ENCODE measurements at regions not wholly inside any gene's neighbourhood (a gene's known extent, or its start where the extent isn't known, plus 50 kb on each side); places are given as distances from the start of the nearest gene placed in this dataset.

DNA sequence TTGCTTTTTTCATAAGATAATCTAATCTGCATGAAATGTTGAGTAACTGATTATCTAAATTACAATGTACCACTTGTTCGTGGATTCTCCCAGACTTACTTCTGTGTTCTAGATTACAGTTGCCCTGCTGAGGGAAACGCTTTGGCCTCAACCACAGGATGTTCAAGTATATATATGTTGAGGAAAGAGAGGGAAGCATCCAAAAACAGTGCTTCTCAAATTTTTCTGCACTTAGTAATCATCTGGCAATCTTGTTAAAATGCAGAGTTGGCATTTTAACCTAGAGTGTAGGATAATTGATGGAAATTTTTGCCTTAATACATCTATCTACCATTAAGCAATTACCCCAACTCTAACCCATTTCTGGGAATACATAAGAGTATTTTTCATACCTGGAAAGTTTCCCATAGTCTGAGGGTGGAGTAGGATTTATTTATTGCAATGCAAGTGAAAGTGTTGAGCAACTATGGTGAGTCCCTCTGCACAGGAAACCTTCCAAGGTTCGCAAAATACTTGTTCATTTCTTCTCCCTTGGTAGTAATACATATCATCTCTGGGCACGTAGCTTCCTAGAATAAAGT is 59.6 kb upstream of the C1GALT1 start (continued):
- TF ChIP-seq ZNF121 (tag by site-specific recombination; IDR thresholded peaks at IDR 0.05) (no peak), ZNF404 (tag by site-specific recombination; IDR thresholded peaks at IDR 0.05) (no peak), ZNF202 (tag by site-specific recombination; IDR thresholded peaks at IDR 0.05; ENCODE audit: borderline replicate concordance) (no peak), BCL11A (tag by site-specific recombination; IDR thresholded peaks at IDR 0.05; ENCODE audit: low read depth) (no peak), SETDB1 (IDR thresholded peaks at IDR 0.05; ENCODE audit: insufficient read length, low read length) (no peak)
- TF ChIP-seq, protein P1, sequence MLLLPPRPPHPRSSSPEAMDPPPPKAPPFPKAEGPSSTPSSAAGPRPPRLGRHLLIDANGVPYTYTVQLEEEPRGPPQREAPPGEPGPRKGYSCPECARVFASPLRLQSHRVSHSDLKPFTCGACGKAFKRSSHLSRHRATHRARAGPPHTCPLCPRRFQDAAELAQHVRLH (tag by site-specific recombination; IDR thresholded peaks at IDR 0.05): no peak

DNA sequence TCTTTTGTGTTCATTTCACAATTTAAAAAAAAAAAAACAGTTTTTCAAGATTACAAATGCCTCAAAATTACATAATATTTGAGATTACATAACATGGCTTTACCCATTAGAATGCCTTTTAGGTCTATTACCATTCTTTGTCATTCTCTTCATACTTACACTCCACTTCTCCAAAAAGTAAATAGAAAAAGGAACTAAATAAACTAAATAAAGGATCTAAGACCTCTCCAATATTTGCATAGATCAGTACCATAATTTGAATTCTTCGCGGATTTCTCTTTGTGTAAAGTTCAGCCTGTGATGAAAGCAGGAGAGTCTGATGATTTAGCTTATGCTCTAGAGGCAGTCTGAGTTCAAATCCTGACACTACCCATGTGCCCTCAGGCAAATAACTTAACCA is 56.4 kb upstream of the C1GALT1 start:
- ChIA-PET CTCF (no interaction called here), POLR2A (no interaction called here)
- Histone ChIP-seq H3K4me3 (ENCODE audit: low read depth, low read length) (no peak overlapping the region), H3K9me3 (ENCODE audit: control insufficient read depth, insufficient read depth, low read depth, low read length) (no peaks in the 10 kb centered on the region), H3K36me3 (ENCODE audit: control insufficient read depth in 2 of 2, insufficient read depth in 1 of 2, low read length in 2 of 2) (no peaks in the 10 kb centered on the region), H3K4me1 (ENCODE audit: control insufficient read depth, insufficient read depth, low read length) (no peaks in the 10 kb centered on the region), H3K27ac (ENCODE audit: extremely low read depth, low read depth, low read length) (no peak overlapping the region)
- TF ChIP-seq ZNF433 (tag by site-specific recombination; IDR thresholded peaks at IDR 0.05; ENCODE audit: low read depth) (no peak), BCL11A (tag by site-specific recombination; IDR thresholded peaks at IDR 0.05; ENCODE audit: low read depth) (no peak), ZNF514 (tag by site-specific recombination; IDR thresholded peaks at IDR 0.05) (no peak), KLF1 (tag by site-specific recombination; IDR thresholded peaks at IDR 0.05) (no peak), ZFHX2 (tag by site-specific recombination; conservative IDR thresholded peaks at IDR 0.05) (no peak), PATZ1 (tag by site-specific recombination; IDR thresholded peaks at IDR 0.05) (no peak), GLI2 (tag by site-specific recombination; IDR thresholded peaks at IDR 0.05; ENCODE audit: borderline replicate concordance, low read depth) (no peak), EGR2 (tag by site-specific recombination; IDR thresholded peaks at IDR 0.05; ENCODE audit: low read depth) (no peak)
- TF ChIP-seq, protein P2, sequence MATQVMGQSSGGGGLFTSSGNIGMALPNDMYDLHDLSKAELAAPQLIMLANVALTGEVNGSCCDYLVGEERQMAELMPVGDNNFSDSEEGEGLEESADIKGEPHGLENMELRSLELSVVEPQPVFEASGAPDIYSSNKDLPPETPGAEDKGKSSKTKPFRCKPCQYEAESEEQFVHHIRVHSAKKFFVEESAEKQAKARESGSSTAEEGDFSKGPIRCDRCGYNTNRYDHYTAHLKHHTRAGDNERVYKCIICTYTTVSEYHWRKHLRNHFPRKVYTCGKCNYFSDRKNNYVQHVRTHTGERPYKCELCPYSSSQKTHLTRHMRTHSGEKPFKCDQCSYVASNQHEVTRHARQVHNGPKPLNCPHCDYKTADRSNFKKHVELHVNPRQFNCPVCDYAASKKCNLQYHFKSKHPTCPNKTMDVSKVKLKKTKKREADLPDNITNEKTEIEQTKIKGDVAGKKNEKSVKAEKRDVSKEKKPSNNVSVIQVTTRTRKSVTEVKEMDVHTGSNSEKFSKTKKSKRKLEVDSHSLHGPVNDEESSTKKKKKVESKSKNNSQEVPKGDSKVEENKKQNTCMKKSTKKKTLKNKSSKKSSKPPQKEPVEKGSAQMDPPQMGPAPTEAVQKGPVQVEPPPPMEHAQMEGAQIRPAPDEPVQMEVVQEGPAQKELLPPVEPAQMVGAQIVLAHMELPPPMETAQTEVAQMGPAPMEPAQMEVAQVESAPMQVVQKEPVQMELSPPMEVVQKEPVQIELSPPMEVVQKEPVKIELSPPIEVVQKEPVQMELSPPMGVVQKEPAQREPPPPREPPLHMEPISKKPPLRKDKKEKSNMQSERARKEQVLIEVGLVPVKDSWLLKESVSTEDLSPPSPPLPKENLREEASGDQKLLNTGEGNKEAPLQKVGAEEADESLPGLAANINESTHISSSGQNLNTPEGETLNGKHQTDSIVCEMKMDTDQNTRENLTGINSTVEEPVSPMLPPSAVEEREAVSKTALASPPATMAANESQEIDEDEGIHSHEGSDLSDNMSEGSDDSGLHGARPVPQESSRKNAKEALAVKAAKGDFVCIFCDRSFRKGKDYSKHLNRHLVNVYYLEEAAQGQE (tag by site-specific recombination; IDR thresholded peaks at IDR 0.05): no peak
- TF ChIP-seq, protein P3, sequence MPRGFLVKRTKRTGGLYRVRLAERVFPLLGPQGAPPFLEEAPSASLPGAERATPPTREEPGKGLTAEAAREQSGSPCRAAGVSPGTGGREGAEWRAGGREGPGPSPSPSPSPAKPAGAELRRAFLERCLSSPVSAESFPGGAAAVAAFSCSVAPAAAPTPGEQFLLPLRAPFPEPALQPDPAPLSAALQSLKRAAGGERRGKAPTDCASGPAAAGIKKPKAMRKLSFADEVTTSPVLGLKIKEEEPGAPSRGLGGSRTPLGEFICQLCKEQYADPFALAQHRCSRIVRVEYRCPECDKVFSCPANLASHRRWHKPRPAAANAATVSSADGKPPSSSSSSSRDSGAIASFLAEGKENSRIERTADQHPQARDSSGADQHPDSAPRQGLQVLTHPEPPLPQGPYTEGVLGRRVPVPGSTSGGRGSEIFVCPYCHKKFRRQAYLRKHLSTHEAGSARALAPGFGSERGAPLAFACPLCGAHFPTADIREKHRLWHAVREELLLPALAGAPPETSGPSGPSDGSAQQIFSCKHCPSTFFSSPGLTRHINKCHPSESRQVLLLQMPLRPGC (tag by site-specific recombination; IDR thresholded peaks at IDR 0.05): no peak

DNA sequence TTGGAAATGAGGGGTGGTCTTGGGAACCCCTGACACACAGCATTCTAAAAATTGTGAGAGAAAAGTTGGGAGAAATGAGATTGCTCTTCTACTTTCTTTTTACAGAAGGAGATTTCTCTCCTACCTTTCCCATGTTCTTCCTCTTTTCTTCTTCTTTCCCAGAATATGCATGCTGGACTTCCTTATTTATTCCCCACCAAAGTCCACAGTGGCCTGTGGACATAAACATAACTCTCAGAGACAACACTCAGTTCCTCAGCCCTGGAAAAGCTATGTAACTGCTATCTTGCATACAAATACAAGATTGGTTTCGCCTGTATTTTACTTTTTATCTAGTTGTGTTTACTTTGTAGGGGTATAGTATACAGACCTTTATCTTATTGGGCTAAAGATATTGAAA is 54.6 kb upstream of the C1GALT1 start:
- H3K36me3 ChIP-seq (ENCODE audit: control insufficient read depth in 2 of 2, insufficient read depth in 1 of 2, low read length in 2 of 2): no peaks in the 10 kb centered on the region
- no peaks in the 10 kb centered on the region for H3K9me3 ChIP-seq (ENCODE audit: control insufficient read depth, insufficient read depth, low read depth, low read length)
- CTCF ChIA-PET: no interaction called here
- H3K4me1 ChIP-seq (ENCODE audit: control insufficient read depth, insufficient read depth, low read length): no peaks in the 10 kb centered on the region
- H3K4me3 ChIP-seq (ENCODE audit: low read depth, low read length): no peak overlapping the region
- no peak overlapping the region for H3K27ac ChIP-seq (ENCODE audit: extremely low read depth, low read depth, low read length)
- POLR2A ChIA-PET: no interaction called here
- TF ChIP-seq ZBTB11 (tag by site-specific recombination; conservative IDR thresholded peaks at IDR 0.05; ENCODE audit: low read depth): no peak
- TF ChIP-seq, protein P4, sequence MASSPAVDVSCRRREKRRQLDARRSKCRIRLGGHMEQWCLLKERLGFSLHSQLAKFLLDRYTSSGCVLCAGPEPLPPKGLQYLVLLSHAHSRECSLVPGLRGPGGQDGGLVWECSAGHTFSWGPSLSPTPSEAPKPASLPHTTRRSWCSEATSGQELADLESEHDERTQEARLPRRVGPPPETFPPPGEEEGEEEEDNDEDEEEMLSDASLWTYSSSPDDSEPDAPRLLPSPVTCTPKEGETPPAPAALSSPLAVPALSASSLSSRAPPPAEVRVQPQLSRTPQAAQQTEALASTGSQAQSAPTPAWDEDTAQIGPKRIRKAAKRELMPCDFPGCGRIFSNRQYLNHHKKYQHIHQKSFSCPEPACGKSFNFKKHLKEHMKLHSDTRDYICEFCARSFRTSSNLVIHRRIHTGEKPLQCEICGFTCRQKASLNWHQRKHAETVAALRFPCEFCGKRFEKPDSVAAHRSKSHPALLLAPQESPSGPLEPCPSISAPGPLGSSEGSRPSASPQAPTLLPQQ (tag by site-specific recombination; IDR thresholded peaks at IDR 0.05): no peak
- no peak for TF ChIP-seq ZNF654 (tag by site-specific recombination; IDR thresholded peaks at IDR 0.05; ENCODE audit: low read depth)
- no peak for TF ChIP-seq ZSCAN30 (tag by site-specific recombination; IDR thresholded peaks at IDR 0.05)
